ENCODE measurements at regions not wholly inside any gene's neighbourhood (a gene's known extent, or its start where the extent isn't known, plus 50 kb on each side); places are given as distances from the start of the nearest gene placed in this dataset.

- no peak for TF ChIP-seq TAF1 (IDR thresholded peaks at IDR 0.05; ENCODE audit: low read depth)
- TF ChIP-seq USF1 (IDR thresholded peaks at IDR 0.05): no peak
- TF ChIP-seq CREB1 (IDR thresholded peaks at IDR 0.05; ENCODE audit: low read depth): no peak
- no peak for TF ChIP-seq FOXM1 (IDR thresholded peaks at IDR 0.05; ENCODE audit: borderline replicate concordance, low read depth)
- no peak for TF ChIP-seq EGR1 (IDR thresholded peaks at IDR 0.05)
- TF ChIP-seq TEAD4 (IDR thresholded peaks at IDR 0.05): no peak
- no peak for TF ChIP-seq YY1 (IDR thresholded peaks at IDR 0.05; ENCODE audit: low read depth)
- TF ChIP-seq REST (IDR thresholded peaks at IDR 0.05; ENCODE audit: low read depth): no peak
- no peak for TF ChIP-seq MAX (IDR thresholded peaks at IDR 0.05)
- no peak for TF ChIP-seq ZBTB7A (IDR thresholded peaks at IDR 0.05; ENCODE audit: low read depth)
- TF ChIP-seq CEBPB (IDR thresholded peaks at IDR 0.05): no peak
- TF ChIP-seq NFIC (IDR thresholded peaks at IDR 0.05): no peak
- TF ChIP-seq EP300 (IDR thresholded peaks at IDR 0.05; ENCODE audit: borderline replicate concordance): no peak
Measured at GRCh38 chr12:58142991-58143390, 201.6 kb downstream of the ATP23 start.

Data from Ishikawa (cell line).